Stomach (tissue), 8 donors: ENCODE measurements at regions not wholly inside any gene's neighbourhood (a gene's known extent, or its start where the extent isn't known, plus 50 kb on each side); places are given as distances from the start of the nearest gene placed in this dataset.

Experiments used
- DNase-seq, 2 donors: peaks; one replicate each; pipeline versions ENCODE4 v3.0.0 to v3.0.0-alpha.2; 2013 to 2019
- H3K27ac ChIP-seq, 5 donors: fragments of 200-600 bp in 4 of 5; sonication (generic) in 4 of 5; one replicate each; pipeline ENCODE4 v1.5.1; 2013 to 2019; ENCODE audit warnings: mild to moderate bottlenecking in 1 of 5, moderate library complexity in 1 of 5
- H3K27me3 ChIP-seq, 3 donors: fragments of 200-600 bp; sonication (generic); one replicate each; pipeline ENCODE4 v1.5.1; 2017 to 2019; ENCODE audit warnings: mixed run types in 1 of 3
- H3K36me3 ChIP-seq, 4 donors: fragments of 200-600 bp; sonication (generic); 1 replicate in 3 of 4; 2 replicates in 1 of 4; pipeline ENCODE4 v1.5.1; 2016 to 2019
- H3K4me1 ChIP-seq, 4 donors: fragments of 200-600 bp; sonication (generic); one replicate each; pipeline ENCODE4 v1.5.1; 2016 to 2019
- H3K4me3 ChIP-seq, 4 donors: fragments of 200-600 bp; sonication (generic) in 3 of 4; one replicate each; pipeline ENCODE4 v1.5.1; 2016 to 2019; ENCODE audit warnings: mild to moderate bottlenecking in 1 of 4
- H3K9me3 ChIP-seq, 4 donors: fragments of 200-600 bp; sonication (generic); one replicate each; pipeline ENCODE4 v1.5.1; 2016 to 2019
- EP300 ChIP-seq: sonication (generic); formaldehyde crosslinking; IDR thresholded peaks from one replicate; pipeline ENCODE4 v1.6.1; 2017; ENCODE audit warnings: antibody characterized with exemption
- POLR2A ChIP-seq, 4 donors: fragments of 450-650 bp; IDR thresholded peaks; one replicate each; pipeline ENCODE4 v1.6.1; 2016; ENCODE audit warnings: antibody characterized with exemption in 4 of 4, control low read depth in 2 of 4, mild to moderate bottlenecking in 1 of 4, moderate library complexity in 1 of 4
- POLR2AphosphoS5 ChIP-seq, 3 donors: sonication (generic); formaldehyde crosslinking; IDR thresholded peaks; one replicate each; pipeline ENCODE4 v1.6.1; 2016; ENCODE audit warnings: antibody characterized with exemption in 3 of 3
- WGBS, 5 donors: extraction: QIAGEN DNeasy Blood & Tissue Kit in 3 of 5; methylation state at CpG; one replicate each; pipeline versions ENCODE4 v1.1.5 to v1.1.7; 2013 to 2018; 5-methylcytosine and 5-hydroxymethylcytosine counted together
- intact Hi-C: fragments of 100-400 bp; cut with DNase I; formaldehyde crosslinking; loops from one replicate; pipeline ENCODE4 v1.15.1; 2023; ENCODE audit warnings: low total_unique reads
- TF ChIP-seq, protein P1 (sequence below), 7 experiments: fragments of 450-650 bp in 4 of 7; fragments of 200-600 bp in 3 of 7; sonication (generic) in 3 of 7; IDR thresholded peaks; one replicate each; pipeline ENCODE4 v1.5.1; 2016 to 2019; ENCODE audit warnings: antibody characterized with exemption in 7 of 7, control low read depth in 2 of 7, mild to moderate bottlenecking in 1 of 7
- donor health status: healthy with polysubstance abuse.
- donor health status: Bipolar disorder and iron deficiency.
- donor health status: healthy.

DNA sequence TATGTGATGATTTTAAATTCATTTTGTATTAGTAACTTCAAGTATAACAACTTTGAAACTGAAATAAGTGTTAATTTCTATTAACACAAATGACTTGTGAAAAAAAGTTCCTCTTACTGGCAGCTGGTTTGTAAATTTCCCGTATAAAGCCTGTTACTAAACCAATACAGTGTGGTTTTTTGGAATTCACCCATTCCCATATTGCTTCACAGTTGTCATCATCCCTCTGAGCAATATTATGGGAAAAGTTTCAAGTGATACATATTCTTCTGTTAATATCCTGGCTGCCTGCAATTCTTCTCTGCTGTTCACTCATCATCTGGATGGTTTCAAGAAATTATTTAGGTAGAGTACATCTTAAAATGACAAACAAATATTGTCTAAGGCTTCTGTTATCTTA, 1185.1 kb upstream of the C9orf72 start:
- no peaks in the 10 kb centered on the region for H3K4me1 ChIP-seq
- TF ChIP-seq POLR2A (IDR thresholded peaks at IDR 0.05): no peak
- TF ChIP-seq, protein P1, sequence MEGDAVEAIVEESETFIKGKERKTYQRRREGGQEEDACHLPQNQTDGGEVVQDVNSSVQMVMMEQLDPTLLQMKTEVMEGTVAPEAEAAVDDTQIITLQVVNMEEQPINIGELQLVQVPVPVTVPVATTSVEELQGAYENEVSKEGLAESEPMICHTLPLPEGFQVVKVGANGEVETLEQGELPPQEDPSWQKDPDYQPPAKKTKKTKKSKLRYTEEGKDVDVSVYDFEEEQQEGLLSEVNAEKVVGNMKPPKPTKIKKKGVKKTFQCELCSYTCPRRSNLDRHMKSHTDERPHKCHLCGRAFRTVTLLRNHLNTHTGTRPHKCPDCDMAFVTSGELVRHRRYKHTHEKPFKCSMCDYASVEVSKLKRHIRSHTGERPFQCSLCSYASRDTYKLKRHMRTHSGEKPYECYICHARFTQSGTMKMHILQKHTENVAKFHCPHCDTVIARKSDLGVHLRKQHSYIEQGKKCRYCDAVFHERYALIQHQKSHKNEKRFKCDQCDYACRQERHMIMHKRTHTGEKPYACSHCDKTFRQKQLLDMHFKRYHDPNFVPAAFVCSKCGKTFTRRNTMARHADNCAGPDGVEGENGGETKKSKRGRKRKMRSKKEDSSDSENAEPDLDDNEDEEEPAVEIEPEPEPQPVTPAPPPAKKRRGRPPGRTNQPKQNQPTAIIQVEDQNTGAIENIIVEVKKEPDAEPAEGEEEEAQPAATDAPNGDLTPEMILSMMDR (IDR thresholded peaks at IDR 0.05): no peak
- TF ChIP-seq POLR2AphosphoS5 (IDR thresholded peaks at IDR 0.05): no peak
- TF ChIP-seq EP300: no peak
- 59 to 87% (median 65%) methylated on average over 1 of the region's 1 CpG for WGBS, 5 donors
- no peak overlapping the region for H3K27ac ChIP-seq
- no peak overlapping the region for H3K4me3 ChIP-seq
- no peaks in the 10 kb centered on the region for H3K27me3 ChIP-seq
- H3K36me3 ChIP-seq: no peaks in the 10 kb centered on the region
- DNase-seq: no peak
- H3K9me3 ChIP-seq: no peaks in the 10 kb centered on the region
- intact Hi-C loops: no loop called here

DNA sequence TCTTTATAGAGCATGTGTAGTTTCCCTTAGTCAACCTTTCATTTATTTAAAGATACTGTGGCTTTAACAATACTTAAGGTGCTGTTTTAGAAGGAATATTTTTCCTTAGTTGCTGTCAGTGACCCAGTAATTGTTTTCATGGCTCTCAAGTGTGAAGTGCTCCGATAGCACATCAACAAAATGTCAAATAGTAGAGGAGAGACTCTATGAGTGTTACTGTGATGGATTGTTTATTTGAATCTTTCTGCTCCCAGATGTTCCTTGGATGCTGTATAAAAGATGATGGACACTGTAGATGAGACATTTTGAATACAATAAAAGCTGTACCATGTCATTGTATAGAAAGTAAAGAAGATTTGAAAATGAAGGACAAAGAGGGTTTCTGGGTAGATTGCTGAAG, 1185.7 kb upstream of the C9orf72 start:
- no peak overlapping the region for H3K27ac ChIP-seq
- H3K36me3 ChIP-seq: no peaks in the 10 kb centered on the region
- TF ChIP-seq EP300 (no peak), POLR2A (IDR thresholded peaks at IDR 0.05) (no peak), POLR2AphosphoS5 (IDR thresholded peaks at IDR 0.05) (no peak)
- TF ChIP-seq, protein P1 (IDR thresholded peaks at IDR 0.05): no peak
- H3K9me3 ChIP-seq: no peaks in the 10 kb centered on the region
- H3K27me3 ChIP-seq: no peaks in the 10 kb centered on the region
- intact Hi-C loops: no loop called here
- H3K4me1 ChIP-seq: no peaks in the 10 kb centered on the region
- DNase-seq: no peak
- no peak overlapping the region for H3K4me3 ChIP-seq
- WGBS, 5 donors: 55 to 76% (median 69%) methylated on average over 1 of the region's 1 CpG

DNA sequence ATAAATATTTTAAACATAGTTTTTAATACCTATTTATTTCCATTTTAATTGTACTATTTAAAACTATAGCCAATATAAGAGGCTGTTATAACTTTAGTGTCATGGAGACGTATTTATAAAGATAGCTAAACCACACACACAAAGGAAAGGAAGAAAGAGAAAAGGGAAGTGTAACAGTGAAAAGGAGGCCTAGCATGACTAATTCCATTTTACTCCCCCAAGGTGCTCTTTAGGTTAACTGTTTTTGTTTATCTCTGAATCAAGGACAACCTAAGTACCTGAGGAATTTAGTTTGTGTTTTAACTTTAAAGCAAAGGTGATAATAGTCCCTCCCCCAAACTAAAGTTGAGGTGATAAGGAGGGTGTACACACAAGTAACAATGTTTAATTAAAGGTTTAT, 1188.9 kb upstream of the C9orf72 start:
- no peak overlapping the region for H3K27ac ChIP-seq
- intact Hi-C loops: no loop called here
- DNase-seq: no peak
- H3K36me3 ChIP-seq: no peaks in the 10 kb centered on the region
- H3K27me3 ChIP-seq: no peaks in the 10 kb centered on the region
- H3K4me1 ChIP-seq: no peaks in the 10 kb centered on the region
- no peak for TF ChIP-seq EP300
- no peak for TF ChIP-seq POLR2A (IDR thresholded peaks at IDR 0.05)
- TF ChIP-seq, protein P1 (IDR thresholded peaks at IDR 0.05): no peak
- no peak for TF ChIP-seq POLR2AphosphoS5 (IDR thresholded peaks at IDR 0.05)
- no peaks in the 10 kb centered on the region for H3K9me3 ChIP-seq
- no peak overlapping the region for H3K4me3 ChIP-seq
- WGBS, 5 donors: 37 to 54% (median 42%) methylated on average over 1 of the region's 1 CpG

DNA sequence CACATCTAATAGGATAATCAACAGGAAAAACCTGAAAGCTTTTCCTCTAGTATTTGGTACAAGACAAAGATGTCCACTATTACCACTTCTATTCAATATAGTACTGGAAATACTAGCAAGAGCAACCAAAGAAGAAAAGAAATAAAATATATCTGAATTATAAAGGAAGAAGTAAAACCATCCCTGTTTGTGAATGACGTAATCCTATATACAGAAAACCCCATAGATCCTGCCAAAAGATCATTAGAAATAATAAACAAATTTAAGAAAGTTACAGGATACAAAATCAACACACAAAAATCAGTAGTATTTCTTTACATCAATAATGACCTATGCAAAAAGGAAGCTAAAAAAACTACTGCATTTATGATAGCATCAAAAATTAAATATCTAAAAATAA, 1191.3 kb upstream of the C9orf72 start:
- Histone ChIP-seq H3K27me3 (no peaks in the 10 kb centered on the region), H3K4me1 (no peaks in the 10 kb centered on the region), H3K4me3 (no peak overlapping the region), H3K36me3 (no peaks in the 10 kb centered on the region), H3K9me3 (no peaks in the 10 kb centered on the region), H3K27ac (no peak overlapping the region)
- no peak for DNase-seq
- WGBS, 5 donors: 69 to 89% (median 85%) methylated on average over 1 of the region's 1 CpG
- intact Hi-C loops: no loop called here
- TF ChIP-seq, protein P1 (IDR thresholded peaks at IDR 0.05): no peak
- TF ChIP-seq EP300 (no peak), POLR2A (IDR thresholded peaks at IDR 0.05) (no peak), POLR2AphosphoS5 (IDR thresholded peaks at IDR 0.05) (no peak)
